HG03439 (cell line): ENCODE measurements at regions not wholly inside any gene's neighbourhood (a gene's known extent, or its start where the extent isn't known, plus 50 kb on each side); places are given as distances from the start of the nearest gene placed in this dataset.

Experiments used
- ATAC-seq: cut with Tn5 transposase; IDR thresholded peaks from one replicate; pipeline ENCODE4 v1.9.1; 2021; ENCODE audit warnings: mild to moderate bottlenecking, moderate library complexity; ENCODE audit not compliant: unreplicated experiment

- ATAC-seq = no peak
These were observed 95.5 kb upstream of the COL8A1 start for GRCh38 chr3:99542767-99543518.

DNA sequence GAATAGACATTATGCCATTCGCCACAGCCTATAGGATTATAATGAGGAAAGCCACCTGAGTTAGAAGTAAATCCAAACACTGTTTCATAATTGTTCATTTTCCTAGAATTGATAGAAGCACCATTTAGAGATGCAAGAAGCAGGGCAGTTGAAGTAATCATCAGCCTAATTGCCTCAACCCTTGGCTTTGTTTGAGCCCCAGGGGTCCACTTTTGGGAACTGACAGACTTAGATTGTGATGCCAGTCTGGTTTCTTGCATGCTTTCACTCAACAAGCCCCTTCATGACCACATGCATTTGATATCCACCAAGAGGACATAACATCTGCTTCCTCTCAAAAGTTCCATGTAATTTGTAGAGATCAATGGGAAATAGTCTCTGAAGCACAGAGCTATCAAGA, 97.2 kb upstream of the COL8A1 start:
- ATAC-seq = no peak

- no peak for ATAC-seq
These were observed 101.0 kb upstream of the COL8A1 start for GRCh38 chr3:99537416-99537815.

- no peak for ATAC-seq
These were observed 101.7 kb upstream of the COL8A1 start for GRCh38 chr3:99536555-99537314.

GRCh38 chr3:99534951-99535704, 103.3 kb upstream of the COL8A1 start:
- ATAC-seq = no peak

- peak; percentile 65 for ATAC-seq
These were observed 106.1 kb upstream of the COL8A1 start for GRCh38 chr3:99532246-99532645.

DNA sequence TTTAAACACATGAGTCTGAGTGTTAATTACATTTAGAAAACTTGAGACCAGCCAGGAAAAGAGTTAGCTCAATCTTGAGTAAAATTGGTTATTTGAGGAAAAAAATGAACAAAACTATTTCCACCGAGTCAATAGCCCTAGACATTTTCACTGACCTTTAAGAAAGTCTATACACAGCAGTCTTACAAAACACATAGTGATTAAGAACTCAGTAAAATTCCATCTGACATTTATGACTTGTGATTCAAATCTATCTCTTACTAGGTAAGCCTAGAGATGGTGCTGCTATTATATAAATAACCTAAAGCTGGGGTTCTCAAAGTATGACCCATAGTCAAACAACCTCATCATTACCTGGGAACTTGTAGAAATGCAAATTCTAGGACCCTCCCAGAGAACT, 109.1 kb upstream of the COL8A1 start:
- ATAC-seq = no peak

GRCh38 chr3:99526921-99527320, 111.5 kb upstream of the COL8A1 start:
- no peak for ATAC-seq

- ATAC-seq = no peak
These were observed 113.8 kb upstream of the COL8A1 start for GRCh38 chr3:99524559-99524958.

DNA sequence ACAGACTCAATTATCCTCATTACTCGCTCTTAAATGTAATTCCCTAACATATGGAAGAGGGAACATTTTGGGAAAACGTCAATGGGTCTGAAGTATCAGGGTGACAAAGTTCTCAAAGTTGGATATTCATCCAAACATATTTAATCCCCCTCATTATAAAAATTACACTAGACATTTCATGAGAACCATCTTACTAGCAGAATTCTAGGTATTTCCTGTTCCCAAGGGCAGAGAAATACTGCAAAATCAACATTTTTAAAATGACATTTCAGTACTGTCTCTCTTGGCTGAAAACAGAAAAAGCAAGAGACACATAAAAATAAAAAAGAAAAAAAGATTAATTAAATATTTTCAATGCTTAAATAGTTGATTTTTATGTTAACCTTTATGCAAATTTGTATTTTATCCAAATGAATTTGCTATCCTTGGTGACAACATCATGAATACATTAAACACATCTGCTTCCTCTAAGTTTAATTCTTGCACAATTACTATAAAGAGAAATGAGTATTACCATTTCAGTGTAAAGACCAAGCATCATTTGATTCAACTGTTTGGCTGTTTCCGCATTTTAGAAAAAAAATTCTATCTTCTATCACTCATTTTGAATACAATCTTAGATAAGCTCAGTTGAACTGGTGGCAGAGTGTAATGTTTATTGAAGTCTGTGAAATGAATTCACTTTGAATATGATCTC, 114.8 kb upstream of the COL8A1 start:
- no peak for ATAC-seq

DNA sequence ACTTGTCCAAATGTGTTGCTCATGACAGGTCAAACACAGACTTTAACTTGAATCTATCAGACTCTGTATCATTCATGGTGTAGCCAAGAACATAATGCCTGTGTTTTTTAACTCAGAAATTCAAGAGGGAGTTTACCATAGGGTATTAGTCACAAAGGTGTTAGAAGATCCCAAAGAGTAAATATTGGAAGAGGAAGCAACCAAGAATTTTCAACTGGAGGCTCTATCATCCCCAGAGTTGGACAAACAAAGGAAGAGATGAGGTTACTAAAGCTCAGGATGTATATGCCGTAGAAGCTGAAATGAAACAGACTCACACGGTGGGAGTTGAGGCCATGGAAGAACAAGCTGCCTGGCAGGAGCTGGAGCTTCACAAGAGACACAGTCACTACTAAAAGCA, 116.2 kb upstream of the COL8A1 start:
- no peak for ATAC-seq

DNA sequence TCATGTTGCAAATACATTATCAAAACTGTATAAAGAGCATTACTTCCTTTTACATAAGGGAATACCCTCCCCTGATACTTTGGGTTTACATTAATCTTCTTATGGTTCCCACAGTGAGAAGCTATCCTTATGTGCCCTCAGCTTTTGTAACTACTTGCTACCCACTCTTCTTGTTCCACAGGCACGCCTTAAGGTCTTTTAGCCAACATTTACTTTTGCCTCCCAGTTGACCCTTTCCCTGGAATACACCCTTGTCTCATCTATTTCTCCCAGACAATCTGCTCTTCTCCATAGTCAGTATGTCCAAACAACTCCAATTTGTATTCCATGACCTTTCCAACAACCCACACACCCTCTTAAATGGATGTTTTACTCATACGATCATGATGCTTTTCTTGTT, 116.8 kb upstream of the COL8A1 start:
- ATAC-seq = no peak

GRCh38 chr3:99520513-99520912, 117.9 kb upstream of the COL8A1 start:
- no peak for ATAC-seq

DNA sequence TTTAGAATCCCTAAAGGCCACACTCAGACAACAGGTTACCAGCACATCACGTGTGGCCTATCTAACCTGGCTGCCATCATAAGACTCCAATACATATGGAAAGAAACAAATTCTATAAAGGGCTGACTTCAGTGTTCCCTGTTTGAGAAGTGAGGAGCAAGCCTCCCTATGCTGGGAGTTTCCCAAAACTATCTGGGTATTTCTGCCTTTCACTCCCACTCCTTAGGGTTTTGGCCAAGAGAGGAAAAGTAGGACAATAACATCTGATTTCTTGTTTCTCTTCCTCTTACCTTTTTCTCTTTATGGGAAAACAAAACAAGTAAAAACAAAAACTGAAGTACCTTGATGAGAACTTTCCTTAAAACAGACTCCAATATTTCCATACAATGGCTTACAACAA, 121.5 kb upstream of the COL8A1 start:
- ATAC-seq = no peak

GRCh38 chr3:99515891-99516290, 122.5 kb upstream of the COL8A1 start:
- no peak for ATAC-seq

DNA sequence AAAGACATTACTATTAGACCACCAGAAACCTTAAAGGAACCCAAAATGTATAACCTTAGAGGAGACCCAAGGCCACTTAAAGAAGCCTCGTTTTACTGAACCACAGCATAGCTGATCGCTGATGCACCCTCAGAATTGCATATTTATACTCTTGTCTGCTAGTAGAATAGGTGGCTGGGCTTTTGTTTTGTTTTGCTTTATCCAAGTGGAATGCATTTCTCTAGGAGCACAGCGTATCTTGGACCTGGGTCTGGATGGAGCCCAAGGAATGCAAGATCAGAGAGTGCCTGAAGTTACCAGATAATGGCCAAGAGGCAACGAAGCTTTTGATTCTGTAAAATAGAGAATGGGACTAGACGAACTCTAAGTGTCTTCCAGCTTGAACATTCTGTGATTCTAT, 129.2 kb upstream of the COL8A1 start:
- ATAC-seq = no peak

GRCh38 chr3:99508191-99508590, 130.2 kb upstream of the COL8A1 start:
- ATAC-seq = no peak

DNA sequence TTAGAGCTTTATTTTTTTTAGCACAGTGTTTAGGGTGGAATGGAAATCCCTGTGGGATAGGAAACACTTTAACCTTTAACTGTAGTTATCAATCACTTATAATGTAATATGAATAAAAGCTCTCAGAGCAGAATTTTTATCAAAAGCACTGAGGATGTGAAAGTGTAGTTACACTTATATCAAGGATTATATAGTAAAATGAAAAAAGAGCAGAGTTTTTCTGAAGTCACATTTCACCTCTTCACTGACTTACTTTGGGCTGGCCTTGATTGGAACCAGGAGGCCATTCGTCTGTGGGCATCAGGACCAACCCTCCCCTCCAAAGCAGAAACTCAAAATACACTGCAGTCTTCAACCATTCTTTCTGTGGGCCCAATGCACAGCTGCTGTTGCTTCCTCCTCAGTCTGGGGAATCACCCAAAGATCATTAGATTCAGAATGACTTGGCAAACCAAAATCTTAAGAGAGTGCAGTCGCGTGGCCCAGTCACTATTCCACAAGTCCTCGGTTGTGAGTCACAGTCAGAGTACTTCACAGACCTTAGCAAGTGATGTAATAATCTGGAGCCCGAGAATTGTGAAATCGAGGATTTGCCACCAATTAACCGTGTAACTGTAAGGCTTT, 132.6 kb upstream of the COL8A1 start:
- peak; percentile 99 for ATAC-seq

GRCh38 chr3:99505200-99505599, 133.2 kb upstream of the COL8A1 start:
- ATAC-seq = no peak

DNA sequence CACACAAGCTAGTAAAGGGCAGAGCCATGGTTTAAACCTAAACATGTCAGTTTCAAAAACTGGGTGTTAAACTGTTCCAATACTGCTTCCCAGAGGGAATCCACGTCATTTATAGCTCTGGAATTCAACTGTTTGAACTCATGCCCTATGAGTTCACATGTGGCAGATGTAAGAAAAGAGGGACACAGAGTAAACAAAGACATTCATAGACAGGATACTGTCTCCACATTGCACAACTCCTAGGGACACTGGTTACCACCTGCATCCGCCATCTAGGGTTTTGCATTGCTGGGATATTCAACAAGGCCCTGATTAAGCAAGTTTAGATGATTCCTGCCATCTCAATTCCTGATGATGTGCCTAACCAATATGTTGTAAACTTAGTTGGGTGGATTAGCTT, 134.1 kb upstream of the COL8A1 start:
- ATAC-seq = no peak

DNA sequence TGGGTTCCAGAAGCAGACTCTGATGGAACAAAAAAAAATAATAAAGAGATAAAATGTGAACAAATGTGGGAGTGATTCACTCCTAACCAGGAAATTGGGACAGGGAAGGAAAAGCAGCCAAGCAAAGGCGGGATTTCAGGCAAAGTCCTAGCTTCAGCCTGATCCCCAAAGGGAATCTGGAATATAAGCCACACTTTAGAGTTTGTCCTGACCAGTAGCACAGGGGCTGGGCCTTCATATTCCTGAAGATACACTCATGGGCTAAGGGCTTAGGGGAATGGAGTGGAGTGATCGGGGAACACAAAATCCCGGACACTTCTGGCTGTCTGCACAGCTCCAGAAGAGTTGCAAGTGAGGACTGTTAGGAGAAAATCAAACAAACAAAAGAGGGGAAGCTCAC, 135.0 kb upstream of the COL8A1 start:
- no peak for ATAC-seq
